Ovary (tissue), 1 donor: ENCODE measurements at regions not wholly inside any gene's neighbourhood (a gene's known extent, or its start where the extent isn't known, plus 50 kb on each side); places are given as distances from the start of the nearest gene placed in this dataset.

Experiments used
- EP300 ChIP-seq: sonication (generic); formaldehyde crosslinking; IDR thresholded peaks from one replicate; pipeline ENCODE4 v1.6.1; 2017; ENCODE audit warnings: antibody characterized with exemption
- POLR2A ChIP-seq: fragments of 450-650 bp; IDR thresholded peaks from one replicate; pipeline ENCODE4 v1.6.1; 2017; ENCODE audit warnings: antibody characterized with exemption, mild to moderate bottlenecking, moderate library complexity

GRCh38 chr6:148183776-148184175, 158.9 kb upstream of the SASH1 start:
- TF ChIP-seq POLR2A, result no peak
- TF ChIP-seq EP300, result no peak
